ENCODE measurements at regions not wholly inside any gene's neighbourhood (a gene's known extent, or its start where the extent isn't known, plus 50 kb on each side); places are given as distances from the start of the nearest gene placed in this dataset.

DNA sequence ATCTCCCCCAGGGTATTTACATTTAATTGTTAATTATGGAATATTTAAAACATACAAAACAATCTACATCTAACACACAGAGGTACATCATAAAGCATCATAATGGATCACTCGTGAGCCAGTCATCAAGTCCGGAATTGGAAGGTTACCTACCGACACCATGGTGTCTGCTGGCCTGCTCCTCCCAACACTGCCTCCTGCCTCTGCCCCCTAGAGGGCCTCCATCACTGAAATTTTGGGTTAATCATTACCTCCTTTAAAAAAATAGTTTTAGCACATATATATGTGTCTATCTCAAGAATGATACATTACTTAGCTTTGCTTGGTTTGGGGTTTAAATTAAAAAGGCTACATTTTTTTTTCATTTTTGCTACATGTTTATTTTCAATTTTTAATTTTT, 114.6 kb upstream of the PDE10A start:
- TF ChIP-seq ZFX (IDR thresholded peaks at IDR 0.05; ENCODE audit: borderline replicate concordance) = no peak
- TF ChIP-seq, protein P1, sequence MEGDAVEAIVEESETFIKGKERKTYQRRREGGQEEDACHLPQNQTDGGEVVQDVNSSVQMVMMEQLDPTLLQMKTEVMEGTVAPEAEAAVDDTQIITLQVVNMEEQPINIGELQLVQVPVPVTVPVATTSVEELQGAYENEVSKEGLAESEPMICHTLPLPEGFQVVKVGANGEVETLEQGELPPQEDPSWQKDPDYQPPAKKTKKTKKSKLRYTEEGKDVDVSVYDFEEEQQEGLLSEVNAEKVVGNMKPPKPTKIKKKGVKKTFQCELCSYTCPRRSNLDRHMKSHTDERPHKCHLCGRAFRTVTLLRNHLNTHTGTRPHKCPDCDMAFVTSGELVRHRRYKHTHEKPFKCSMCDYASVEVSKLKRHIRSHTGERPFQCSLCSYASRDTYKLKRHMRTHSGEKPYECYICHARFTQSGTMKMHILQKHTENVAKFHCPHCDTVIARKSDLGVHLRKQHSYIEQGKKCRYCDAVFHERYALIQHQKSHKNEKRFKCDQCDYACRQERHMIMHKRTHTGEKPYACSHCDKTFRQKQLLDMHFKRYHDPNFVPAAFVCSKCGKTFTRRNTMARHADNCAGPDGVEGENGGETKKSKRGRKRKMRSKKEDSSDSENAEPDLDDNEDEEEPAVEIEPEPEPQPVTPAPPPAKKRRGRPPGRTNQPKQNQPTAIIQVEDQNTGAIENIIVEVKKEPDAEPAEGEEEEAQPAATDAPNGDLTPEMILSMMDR (IDR thresholded peaks at IDR 0.05) = no peak
- H3K27ac ChIP-seq = no peak overlapping the region

- TF ChIP-seq, protein P1 (IDR thresholded peaks at IDR 0.05) = no peak
- TF ChIP-seq ZFX (IDR thresholded peaks at IDR 0.05; ENCODE audit: borderline replicate concordance) = no peak
Measured at GRCh38 chr6:165776691-165777090, 113.7 kb upstream of the PDE10A start.

DNA sequence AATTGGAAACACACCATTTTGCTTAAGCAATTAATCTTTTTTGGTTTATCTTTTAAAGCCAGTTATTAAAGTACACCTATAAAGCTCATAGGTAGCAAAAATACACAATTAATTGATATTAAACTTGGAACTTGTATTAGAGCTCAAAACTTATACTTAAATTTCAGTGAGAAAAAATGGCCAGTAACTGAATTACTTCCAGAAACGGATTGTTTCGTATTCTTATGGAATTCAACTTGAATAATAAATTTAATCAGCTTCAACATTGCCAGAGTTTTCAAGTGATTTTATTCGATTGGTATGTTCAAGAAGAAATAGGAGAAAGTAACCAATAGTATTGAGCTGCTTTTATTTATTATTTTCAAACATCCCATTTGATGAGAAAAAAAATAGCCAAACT, 112.7 kb upstream of the PDE10A start:
- TF ChIP-seq ZFX (IDR thresholded peaks at IDR 0.05; ENCODE audit: borderline replicate concordance) = no peak
- TF ChIP-seq, protein P1 (IDR thresholded peaks at IDR 0.05) = no peak
- H3K27ac ChIP-seq = no peak overlapping the region

More at GRCh38 chr6:165776691-165777090, 113.7 kb upstream of the PDE10A start:
- H3K27ac ChIP-seq = no peak overlapping the region

DNA sequence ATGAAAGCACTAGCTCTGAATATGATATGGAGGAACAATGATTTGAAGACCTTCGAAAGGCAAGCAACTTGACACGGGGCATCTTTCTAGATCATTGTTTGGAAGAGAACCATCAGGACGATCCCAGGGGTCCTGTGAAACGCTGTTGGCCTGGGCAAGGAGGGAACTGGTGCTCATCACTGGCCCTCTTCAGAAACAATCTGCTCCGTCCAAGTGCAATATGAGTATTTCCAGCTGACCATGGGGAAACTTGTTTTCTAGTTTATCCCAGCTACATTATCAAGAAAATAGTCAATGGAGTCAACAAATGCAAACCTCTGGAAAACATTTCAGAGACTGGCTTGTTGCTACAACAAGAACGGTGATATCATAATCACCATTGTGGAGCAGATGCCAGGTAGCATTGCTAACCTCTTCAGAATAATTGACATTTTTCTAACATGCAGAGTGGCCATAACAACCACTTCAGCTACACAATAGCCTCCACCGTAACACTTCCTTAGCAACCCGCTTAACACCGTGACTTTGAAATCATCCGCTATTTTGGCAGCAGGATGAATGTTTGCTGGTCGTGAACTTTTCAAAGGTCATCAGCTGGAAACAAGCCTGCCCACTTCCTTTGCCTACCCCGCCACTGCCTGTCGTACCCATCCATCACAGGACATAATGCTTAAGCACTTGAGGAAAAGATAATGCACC, 112.0 kb upstream of the PDE10A start:
- no peak overlapping the region for H3K27ac ChIP-seq
- TF ChIP-seq ZFX (IDR thresholded peaks at IDR 0.05; ENCODE audit: borderline replicate concordance) = no peak
- TF ChIP-seq, protein P1 (IDR thresholded peaks at IDR 0.05) = no peak

DNA sequence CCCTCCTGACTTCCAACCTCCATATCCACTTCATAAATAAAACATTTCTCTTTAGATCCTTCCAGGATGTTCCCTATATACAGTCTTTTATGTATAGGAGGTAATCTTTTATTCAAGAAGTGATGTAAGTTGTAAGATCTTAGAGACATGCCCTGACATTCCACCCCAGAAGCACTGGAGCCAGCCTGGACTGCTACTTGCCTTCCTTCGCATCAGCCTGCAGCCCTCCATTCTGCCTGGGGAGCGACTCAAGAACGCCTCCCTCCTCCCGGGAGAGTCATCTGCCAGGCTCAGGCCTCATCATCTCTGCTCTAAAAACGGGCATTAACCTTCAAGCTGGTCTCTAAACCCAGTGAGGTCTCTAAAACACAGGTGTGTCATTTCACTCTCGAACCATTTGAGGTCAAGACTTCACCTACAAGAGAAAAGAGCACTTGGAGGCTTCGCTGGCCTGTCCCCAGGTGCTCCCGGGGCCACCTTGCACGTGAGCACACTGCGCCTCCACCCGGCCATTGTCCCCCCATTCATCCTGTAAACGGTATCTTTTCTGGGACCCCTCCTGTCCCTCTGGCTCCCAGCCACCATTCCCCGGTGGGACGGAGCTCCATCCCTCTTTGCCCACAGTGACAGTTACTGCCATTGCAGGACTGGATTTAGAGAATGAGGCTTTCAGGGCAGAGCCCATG, 107.5 kb upstream of the PDE10A start:
- H3K27ac ChIP-seq = no peak overlapping the region

GRCh38 chr6:165769884-165770283, 106.8 kb upstream of the PDE10A start:
- no peak for TF ChIP-seq ZFX (IDR thresholded peaks at IDR 0.05; ENCODE audit: borderline replicate concordance)
- TF ChIP-seq, protein P1 (IDR thresholded peaks at IDR 0.05) = no peak
- H3K27ac ChIP-seq = no peak overlapping the region

More for the DNA sequence above, 107.5 kb upstream of the PDE10A start:
- no peak for TF ChIP-seq ZFX (IDR thresholded peaks at IDR 0.05; ENCODE audit: borderline replicate concordance)
- TF ChIP-seq, protein P1 (IDR thresholded peaks at IDR 0.05) = no peak

GRCh38 chr6:165769401-165769800, 106.4 kb upstream of the PDE10A start:
- H3K27ac ChIP-seq = no peak overlapping the region
- TF ChIP-seq, protein P1 (IDR thresholded peaks at IDR 0.05) = no peak
- TF ChIP-seq ZFX (IDR thresholded peaks at IDR 0.05; ENCODE audit: borderline replicate concordance) = no peak
